Breast epithelium (tissue), 3 donors: ENCODE measurements at regions not wholly inside any gene's neighbourhood (a gene's known extent, or its start where the extent isn't known, plus 50 kb on each side); places are given as distances from the start of the nearest gene placed in this dataset.

Source experiments
- POLR2A ChIP-seq: fragments of 450-650 bp; IDR thresholded peaks from one replicate; pipeline ENCODE4 v1.6.1; 2016; ENCODE audit warnings: antibody characterized with exemption, mild to moderate bottlenecking, moderate library complexity
- POLR2AphosphoS5 ChIP-seq, 3 donors: sonication (generic); formaldehyde crosslinking; IDR thresholded peaks; one replicate each; pipeline ENCODE4 v1.6.1; 2017; ENCODE audit warnings: antibody characterized with exemption in 3 of 3
- TF ChIP-seq, protein P1 (sequence below), 3 donors: fragments of 450-650 bp; IDR thresholded peaks; one replicate each; pipeline ENCODE4 v1.5.1; 2016 to 2017; ENCODE audit warnings: antibody characterized with exemption in 3 of 3, mild to moderate bottlenecking in 3 of 3, moderate library complexity in 3 of 3

DNA sequence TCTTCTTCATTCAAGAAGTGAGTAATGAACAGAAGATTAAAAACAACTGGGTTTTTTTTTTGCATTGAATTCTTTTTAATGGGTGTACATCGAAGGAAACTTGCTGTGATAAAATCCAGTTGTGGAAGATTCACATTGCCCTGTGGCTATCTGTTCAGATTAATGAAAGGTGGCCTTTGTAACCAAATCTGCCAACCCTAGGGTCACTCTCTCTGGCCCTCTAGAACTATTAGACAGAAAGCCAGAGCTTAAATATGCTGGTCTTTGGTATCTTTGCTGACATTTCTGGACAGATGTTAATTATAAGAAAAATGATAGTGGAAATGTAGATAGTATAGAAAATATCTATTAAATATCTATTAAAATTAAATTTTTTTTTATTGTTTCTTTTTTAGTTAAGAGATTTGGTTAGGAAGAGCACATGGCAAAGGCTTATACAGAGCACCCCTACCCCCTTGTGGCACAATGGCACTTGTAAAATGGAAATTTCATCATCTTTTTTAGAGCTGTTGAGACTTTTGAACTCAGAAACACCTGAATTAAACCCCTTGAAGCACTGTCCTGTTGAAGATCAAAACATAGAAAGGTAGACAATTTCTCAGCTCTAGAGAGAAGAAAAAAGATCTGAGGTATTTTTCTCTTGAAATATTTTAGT is 572.5 kb downstream of the PKHD1 start:
- TF ChIP-seq POLR2A (no peak), POLR2AphosphoS5 (IDR thresholded peaks at IDR 0.05) (no peak)
- TF ChIP-seq, protein P1, sequence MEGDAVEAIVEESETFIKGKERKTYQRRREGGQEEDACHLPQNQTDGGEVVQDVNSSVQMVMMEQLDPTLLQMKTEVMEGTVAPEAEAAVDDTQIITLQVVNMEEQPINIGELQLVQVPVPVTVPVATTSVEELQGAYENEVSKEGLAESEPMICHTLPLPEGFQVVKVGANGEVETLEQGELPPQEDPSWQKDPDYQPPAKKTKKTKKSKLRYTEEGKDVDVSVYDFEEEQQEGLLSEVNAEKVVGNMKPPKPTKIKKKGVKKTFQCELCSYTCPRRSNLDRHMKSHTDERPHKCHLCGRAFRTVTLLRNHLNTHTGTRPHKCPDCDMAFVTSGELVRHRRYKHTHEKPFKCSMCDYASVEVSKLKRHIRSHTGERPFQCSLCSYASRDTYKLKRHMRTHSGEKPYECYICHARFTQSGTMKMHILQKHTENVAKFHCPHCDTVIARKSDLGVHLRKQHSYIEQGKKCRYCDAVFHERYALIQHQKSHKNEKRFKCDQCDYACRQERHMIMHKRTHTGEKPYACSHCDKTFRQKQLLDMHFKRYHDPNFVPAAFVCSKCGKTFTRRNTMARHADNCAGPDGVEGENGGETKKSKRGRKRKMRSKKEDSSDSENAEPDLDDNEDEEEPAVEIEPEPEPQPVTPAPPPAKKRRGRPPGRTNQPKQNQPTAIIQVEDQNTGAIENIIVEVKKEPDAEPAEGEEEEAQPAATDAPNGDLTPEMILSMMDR (IDR thresholded peaks at IDR 0.05) = peak in 1 of 3 donors; percentile 47
